Chondrocyte (in vitro differentiated cells): ENCODE measurements at regions not wholly inside any gene's neighbourhood (a gene's known extent, or its start where the extent isn't known, plus 50 kb on each side); places are given as distances from the start of the nearest gene placed in this dataset.

ENCODE experiments used
- DNase-seq: peaks from one replicate; pipeline ENCODE4 v3.0.0; 2021; ENCODE audit warnings: mixed read lengths, low spot score
- H3K27ac Mint-ChIP-seq: one replicate; pipeline ENCODE4 v1.8.0; 2021; ENCODE audit warnings: mild to moderate bottlenecking, moderate library complexity, mixed read lengths; ENCODE audit not compliant: unreplicated experiment
- H3K27me3 Mint-ChIP-seq: 2 replicates; pipeline ENCODE4 v1.8.0; 2021; ENCODE audit warnings: low read depth, mixed read lengths
- H3K36me3 Mint-ChIP-seq: 2 replicates; pipeline ENCODE4 v1.8.0; 2021; ENCODE audit warnings: low read depth, mixed read lengths
- H3K4me1 Mint-ChIP-seq: 2 replicates; pipeline ENCODE4 v1.8.0; 2021; ENCODE audit warnings: low read depth, mild to moderate bottlenecking, mixed read lengths
- H3K4me3 Mint-ChIP-seq: one replicate; pipeline ENCODE4 v1.8.0; 2021; ENCODE audit warnings: mild to moderate bottlenecking, moderate library complexity, mixed read lengths; ENCODE audit not compliant: unreplicated experiment
- H3K9me3 Mint-ChIP-seq: 2 replicates; pipeline ENCODE4 v1.8.0; 2021; ENCODE audit warnings: low read depth, mixed read lengths
- CTCF ChIP-seq: fragments of 200-600 bp; sonication (generic); IDR thresholded peaks from 2 replicates; pipeline ENCODE4 v1.5.0; 2021; ENCODE audit warnings: antibody characterized with exemption, mild to moderate bottlenecking, moderate library complexity

- Mint-ChIP-seq H3K4me1 (no peaks in the 10 kb centered on the region), H3K36me3 (no peaks in the 10 kb centered on the region), H3K27me3 (no peaks in the 10 kb centered on the region), H3K27ac (no peak overlapping the region), H3K9me3 (peaks cover 3% of the 10 kb centered on the region), H3K4me3 (no peak overlapping the region)
- TF ChIP-seq CTCF = no peak
- DNase-seq = no peak
These were observed 2683.1 kb downstream of the ARAP2 start for GRCh38 chr4:33561259-33561658.

- H3K27ac Mint-ChIP-seq = no peak overlapping the region
- no peak overlapping the region for H3K4me3 Mint-ChIP-seq
- H3K27me3 Mint-ChIP-seq = no peaks in the 10 kb centered on the region
- no peaks in the 10 kb centered on the region for H3K36me3 Mint-ChIP-seq
- no peak for DNase-seq
- no peak for TF ChIP-seq CTCF
- peaks cover 3% of the 10 kb centered on the region for H3K9me3 Mint-ChIP-seq
- H3K4me1 Mint-ChIP-seq = no peaks in the 10 kb centered on the region
These were observed 2677.7 kb downstream of the ARAP2 start for GRCh38 chr4:33566649-33567048.

- Mint-ChIP-seq H3K4me1 (no peaks in the 10 kb centered on the region), H3K27me3 (peaks cover 5% of the 10 kb centered on the region), H3K9me3 (peaks cover 6% of the 10 kb centered on the region), H3K4me3 (no peak overlapping the region), H3K27ac (no peak overlapping the region), H3K36me3 (no peaks in the 10 kb centered on the region)
- no peak for DNase-seq
- no peak for TF ChIP-seq CTCF
These were observed 2666.5 kb downstream of the ARAP2 start for GRCh38 chr4:33577791-33578190.

- DNase-seq = no peak
- no peak overlapping the region for H3K27ac Mint-ChIP-seq
- peaks cover 5% of the 10 kb centered on the region for H3K27me3 Mint-ChIP-seq
- H3K9me3 Mint-ChIP-seq = peaks cover under 1% of the 10 kb centered on the region
- no peaks in the 10 kb centered on the region for H3K36me3 Mint-ChIP-seq
- H3K4me1 Mint-ChIP-seq = no peaks in the 10 kb centered on the region
- no peak for TF ChIP-seq CTCF
- no peak overlapping the region for H3K4me3 Mint-ChIP-seq
These were observed 2664.4 kb downstream of the ARAP2 start for GRCh38 chr4:33579951-33580350.

GRCh38 chr4:33592701-33593100 lies 2651.6 kb downstream of the ARAP2 start:
- no peak overlapping the region for H3K27ac Mint-ChIP-seq
- no peak overlapping the region for H3K4me3 Mint-ChIP-seq
- no peaks in the 10 kb centered on the region for H3K27me3 Mint-ChIP-seq
- no peaks in the 10 kb centered on the region for H3K4me1 Mint-ChIP-seq
- peaks cover 13% of the 10 kb centered on the region for H3K36me3 Mint-ChIP-seq
- peaks cover 54% of the 10 kb centered on the region for H3K9me3 Mint-ChIP-seq
- no peak for DNase-seq
- no peak for TF ChIP-seq CTCF
